Activated CD8-positive, alpha-beta T cell treated with anti-CD3 and anti-CD28 coated beads, Interleukin-2, amount 10 ng/mL, durations not matched to agents 7 days and 5 days (primary cell): ENCODE measurements at regions not wholly inside any gene's neighbourhood (a gene's known extent, or its start where the extent isn't known, plus 50 kb on each side); places are given as distances from the start of the nearest gene placed in this dataset.
"Not testable (repeated sequence)": the region's sequence is repeated elsewhere in the genome, so short reads cannot be mapped to it uniquely, and the experiment has no call there.

Source experiments
- ATAC-seq: fragments of 150-1000 bp; cut with Tn5 transposase; one replicate; pipeline ENCODE4 v1.10.0; 2021; ENCODE audit warnings: moderate library complexity
- CTCF ChIA-PET: fragments of 350-600 bp; sonication (Branson Sonifier 250); formaldehyde crosslinking; loops from one replicate; lab custom pipeline; 2021; ENCODE audit warnings: antibody characterized with exemption; lab: Charles Lee
- POLR2A ChIA-PET: fragments of 350-600 bp; sonication (Branson Sonifier 250); formaldehyde crosslinking; loops from one replicate; lab custom pipeline; 2021; ENCODE audit warnings: antibody characterized with exemption; lab: Charles Lee
- DNase-seq: peaks from one replicate; pipeline ENCODE4 v3.0.0-alpha.2; 2020
- H3K27ac Mint-ChIP-seq: one replicate; pipeline ENCODE4 v1.8.0; 2021; ENCODE audit warnings: mild to moderate bottlenecking, mixed read lengths
- H3K27me3 Mint-ChIP-seq: one replicate; pipeline ENCODE4 v1.8.0; 2021; ENCODE audit warnings: low read depth, mixed read lengths
- H3K36me3 Mint-ChIP-seq: one replicate; pipeline ENCODE4 v1.8.0; 2021; ENCODE audit warnings: low read depth, mixed read lengths
- H3K4me1 Mint-ChIP-seq: one replicate; pipeline ENCODE4 v1.8.0; 2021; ENCODE audit warnings: low read depth, mixed read lengths
- H3K4me3 Mint-ChIP-seq: one replicate; pipeline ENCODE4 v1.8.0; 2021; ENCODE audit warnings: mild to moderate bottlenecking, mixed read lengths
- H3K9me3 Mint-ChIP-seq: one replicate; pipeline ENCODE4 v1.8.0; 2022; ENCODE audit warnings: mixed read lengths; ENCODE audit not compliant: insufficient read depth

DNA sequence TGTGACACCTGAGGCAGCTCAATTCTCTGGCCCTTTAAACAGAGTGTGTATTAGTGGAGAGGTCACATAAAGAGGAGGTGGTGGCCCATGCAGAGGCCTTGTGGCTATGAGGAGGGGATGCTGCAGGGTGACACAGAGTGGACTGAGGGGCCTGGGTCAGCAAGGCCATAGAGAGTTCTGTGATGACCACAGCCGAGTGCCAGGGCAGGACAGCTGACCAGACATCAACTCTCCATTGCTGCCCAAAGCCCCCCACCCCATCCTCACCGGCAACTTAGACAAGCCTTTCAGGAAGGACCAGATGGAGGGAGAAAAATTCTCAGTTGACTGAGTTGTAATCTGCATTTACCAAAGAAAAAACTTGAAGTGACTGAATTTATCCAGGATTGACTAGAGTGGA, 378.1 kb downstream of the RPS24 start:
- no peak overlapping the region for H3K4me3 Mint-ChIP-seq
- H3K36me3 Mint-ChIP-seq, result no peaks in the 10 kb centered on the region
- DNase-seq, result no peak
- no peak overlapping the region for H3K27ac Mint-ChIP-seq
- ATAC-seq, result no peak
- H3K9me3 Mint-ChIP-seq, result no peaks in the 10 kb centered on the region
- H3K27me3 Mint-ChIP-seq, result peaks cover 12% of the 10 kb centered on the region
- POLR2A ChIA-PET, result no interaction called here
- peaks cover 5% of the 10 kb centered on the region for H3K4me1 Mint-ChIP-seq
- CTCF ChIA-PET, result interaction anchor here (1.6 kb wide), 1 partner anchor 8 kb away, joined by 3 read pairs; no protein-coding TSS in a partner anchor

DNA sequence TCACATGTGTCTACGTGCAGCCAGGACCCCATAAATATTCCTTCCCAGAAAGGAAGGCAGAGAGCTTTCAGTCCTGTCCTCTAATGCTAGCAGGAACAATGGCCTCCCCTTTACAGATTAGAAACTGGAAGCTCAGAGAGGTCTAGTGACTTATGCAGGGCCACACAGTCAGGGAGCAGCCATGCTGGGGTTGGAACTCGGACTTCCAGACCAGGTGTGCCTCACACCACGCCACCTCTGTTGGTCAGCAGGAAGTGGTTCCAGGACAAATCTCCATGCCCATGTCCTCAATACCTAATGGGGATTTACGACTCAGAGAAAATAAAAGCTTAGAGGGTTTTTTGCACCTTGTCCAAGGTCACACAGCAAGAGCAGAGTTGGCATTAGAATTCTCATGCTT, 378.9 kb downstream of the RPS24 start:
- ATAC-seq (no peak), DNase-seq (no peak)
- H3K36me3 Mint-ChIP-seq, result no peaks in the 10 kb centered on the region
- no peak overlapping the region for H3K4me3 Mint-ChIP-seq
- H3K27me3 Mint-ChIP-seq, result peaks cover 8% of the 10 kb centered on the region
- no peaks in the 10 kb centered on the region for H3K4me1 Mint-ChIP-seq
- H3K27ac Mint-ChIP-seq, result no peak overlapping the region
- ChIA-PET POLR2A (no interaction called here), CTCF (no interaction called here)
- no peaks in the 10 kb centered on the region for H3K9me3 Mint-ChIP-seq

DNA sequence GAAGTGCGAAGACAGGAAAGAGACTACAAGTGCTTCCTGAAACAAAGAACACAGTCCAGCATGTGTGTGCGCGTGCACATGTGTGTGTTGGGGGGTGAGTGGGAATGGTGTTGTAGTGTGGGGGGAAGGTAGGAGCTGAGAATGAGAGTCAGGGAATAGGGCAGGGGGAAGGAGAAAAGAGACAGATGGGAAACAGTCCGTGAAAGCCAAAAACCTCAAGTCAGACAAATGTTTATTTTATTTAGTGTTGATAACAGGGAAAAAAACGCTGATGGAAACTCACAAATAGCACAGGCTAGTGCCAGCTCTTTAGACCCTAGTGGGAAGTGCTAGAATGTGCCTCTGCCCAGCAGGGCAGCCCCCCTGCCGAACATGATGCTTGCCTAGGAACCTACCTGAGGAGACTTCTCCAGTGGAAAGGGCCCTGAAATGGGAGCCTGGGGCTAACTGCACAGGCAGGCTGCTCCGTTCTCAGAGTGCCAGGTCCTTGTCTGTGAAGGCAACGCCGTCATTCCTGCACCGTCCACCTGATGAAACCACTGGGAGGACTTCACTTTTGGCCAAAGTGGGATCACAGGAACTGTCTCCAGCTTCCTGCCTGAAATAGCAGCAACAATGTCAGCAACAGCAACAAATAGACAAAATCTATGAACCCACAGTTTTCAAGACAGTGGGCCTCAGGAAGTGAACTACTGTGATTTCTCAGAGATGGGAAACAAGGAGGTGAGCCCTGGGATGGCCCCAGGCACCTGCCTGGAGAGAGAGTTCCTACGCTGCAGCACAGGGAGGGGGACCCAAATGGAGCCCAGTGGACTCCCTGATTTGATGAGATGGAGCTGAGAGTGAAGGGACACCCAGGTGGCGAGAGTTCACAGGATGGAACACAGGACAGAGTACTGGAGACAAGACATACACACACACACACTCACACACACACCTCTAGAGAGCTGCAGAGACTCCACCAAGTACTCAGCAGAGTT, 379.7 kb downstream of the RPS24 start:
- CTCF ChIA-PET, result no interaction called here
- Mint-ChIP-seq H3K9me3 (no peaks in the 10 kb centered on the region), H3K36me3 (no peaks in the 10 kb centered on the region), H3K27ac (no peak overlapping the region), H3K4me1 (no peaks in the 10 kb centered on the region), H3K4me3 (no peak overlapping the region), H3K27me3 (peaks cover 6% of the 10 kb centered on the region)
- no peak for DNase-seq
- POLR2A ChIA-PET, result no interaction called here
- ATAC-seq, result no peak

DNA sequence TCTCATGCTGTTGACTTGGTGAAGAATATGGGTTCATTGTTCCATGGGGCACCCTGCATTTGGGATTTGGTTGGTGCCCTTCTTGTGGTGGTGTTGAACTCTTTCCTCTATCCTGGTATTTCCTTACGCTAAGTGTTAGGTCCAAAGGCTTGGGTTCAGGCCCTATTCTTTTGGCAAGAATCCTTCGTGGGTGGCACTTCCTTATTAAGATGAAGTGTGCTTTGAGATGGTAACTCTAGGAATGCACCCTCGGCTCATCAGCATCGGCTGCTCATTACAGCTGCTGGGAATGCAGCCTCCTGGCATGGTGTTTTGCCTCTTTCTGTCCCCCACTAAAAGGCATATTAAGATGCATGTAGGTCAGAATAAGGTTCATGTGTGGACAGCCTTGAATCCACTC, 380.7 kb downstream of the RPS24 start:
- no peak overlapping the region for H3K4me3 Mint-ChIP-seq
- CTCF ChIA-PET, result no interaction called here
- no peak for ATAC-seq

DNA sequence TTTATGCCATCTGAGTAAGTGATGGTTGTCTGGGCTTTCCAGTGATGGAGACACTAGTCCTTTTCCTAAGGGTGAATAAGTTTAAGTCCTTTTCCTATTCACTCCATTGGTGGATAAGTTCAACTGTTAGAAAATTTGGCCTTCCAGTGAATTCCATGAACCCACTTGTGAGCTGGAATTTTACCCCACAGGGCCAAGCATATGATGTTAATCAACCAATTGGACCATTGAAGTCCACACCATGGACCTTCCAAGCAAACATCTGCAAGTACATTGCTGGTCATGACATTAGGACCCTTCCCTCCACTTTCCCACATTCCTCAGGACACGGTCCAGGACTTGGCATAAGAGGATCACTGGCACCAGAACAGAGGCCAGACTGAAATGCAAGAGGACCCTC, 381.4 kb downstream of the RPS24 start:
- H3K9me3 Mint-ChIP-seq, result no peaks in the 10 kb centered on the region
- no peak overlapping the region for H3K4me3 Mint-ChIP-seq
- ChIA-PET POLR2A (no interaction called here), CTCF (no interaction called here)
- H3K27ac Mint-ChIP-seq, result no peak overlapping the region
- no peaks in the 10 kb centered on the region for H3K4me1 Mint-ChIP-seq
- DNase-seq, result no peak
- H3K27me3 Mint-ChIP-seq, result peaks cover 6% of the 10 kb centered on the region
- no peaks in the 10 kb centered on the region for H3K36me3 Mint-ChIP-seq
- no peak for ATAC-seq

More for the DNA sequence above, 380.7 kb downstream of the RPS24 start:
- no peaks in the 10 kb centered on the region for H3K36me3 Mint-ChIP-seq
- POLR2A ChIA-PET, result no interaction called here
- H3K27ac Mint-ChIP-seq, result no peak overlapping the region
- peaks cover 6% of the 10 kb centered on the region for H3K27me3 Mint-ChIP-seq
- H3K4me1 Mint-ChIP-seq, result no peaks in the 10 kb centered on the region
- DNase-seq, result no peak
- no peaks in the 10 kb centered on the region for H3K9me3 Mint-ChIP-seq

DNA sequence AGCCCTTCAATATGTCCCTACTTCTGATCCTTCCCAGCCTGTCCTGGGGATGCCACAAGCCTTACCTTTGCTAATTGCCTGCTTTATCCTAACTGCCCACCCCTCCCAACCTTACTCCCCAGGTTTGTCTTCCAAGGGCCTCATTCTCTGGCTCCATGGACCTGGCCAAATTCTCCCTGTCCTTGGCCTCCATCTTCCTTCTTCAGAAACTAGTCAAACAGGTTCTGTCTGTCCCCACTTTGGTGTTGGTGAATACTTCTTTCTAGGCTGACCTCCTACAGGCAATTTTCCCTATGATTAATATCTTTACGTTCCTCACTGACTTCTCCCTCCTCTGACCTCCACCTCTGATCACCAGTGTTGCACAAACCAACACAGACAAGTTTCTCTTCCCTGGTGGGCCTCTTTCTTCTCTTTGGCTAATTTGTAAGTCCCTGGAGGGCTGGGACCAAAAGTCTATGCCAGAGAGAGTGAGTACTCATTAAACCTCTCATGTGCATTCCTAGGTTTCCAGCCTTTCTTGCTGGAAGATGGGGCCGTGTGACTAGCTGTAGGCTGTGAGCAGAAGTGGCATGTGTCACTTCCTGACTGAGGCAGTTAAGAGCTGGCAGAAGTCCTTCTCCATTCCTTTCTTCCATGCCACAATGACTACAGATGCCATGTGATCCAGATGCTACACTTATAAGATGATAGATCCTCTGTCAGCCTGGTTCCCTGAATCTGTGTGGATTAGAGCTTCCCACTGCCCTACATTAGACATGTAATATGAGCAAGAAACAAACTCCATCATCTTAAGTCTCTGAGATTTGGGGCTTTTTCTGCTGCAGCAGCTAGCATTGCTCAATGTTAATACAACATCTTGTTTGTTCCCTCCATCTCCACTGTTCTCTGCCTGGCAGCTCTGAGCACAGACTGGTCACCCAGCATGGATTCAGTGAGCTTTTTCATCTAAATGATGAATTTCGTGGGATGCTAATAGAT, 382.7 kb downstream of the RPS24 start:
- Mint-ChIP-seq H3K4me3 (no peak overlapping the region), H3K27me3 (peaks cover 6% of the 10 kb centered on the region), H3K27ac (no peak overlapping the region), H3K9me3 (no peaks in the 10 kb centered on the region), H3K36me3 (no peaks in the 10 kb centered on the region), H3K4me1 (no peaks in the 10 kb centered on the region)
- no peak for DNase-seq
- ATAC-seq, result no peak
- POLR2A ChIA-PET, result no interaction called here
- CTCF ChIA-PET, result no interaction called here

DNA sequence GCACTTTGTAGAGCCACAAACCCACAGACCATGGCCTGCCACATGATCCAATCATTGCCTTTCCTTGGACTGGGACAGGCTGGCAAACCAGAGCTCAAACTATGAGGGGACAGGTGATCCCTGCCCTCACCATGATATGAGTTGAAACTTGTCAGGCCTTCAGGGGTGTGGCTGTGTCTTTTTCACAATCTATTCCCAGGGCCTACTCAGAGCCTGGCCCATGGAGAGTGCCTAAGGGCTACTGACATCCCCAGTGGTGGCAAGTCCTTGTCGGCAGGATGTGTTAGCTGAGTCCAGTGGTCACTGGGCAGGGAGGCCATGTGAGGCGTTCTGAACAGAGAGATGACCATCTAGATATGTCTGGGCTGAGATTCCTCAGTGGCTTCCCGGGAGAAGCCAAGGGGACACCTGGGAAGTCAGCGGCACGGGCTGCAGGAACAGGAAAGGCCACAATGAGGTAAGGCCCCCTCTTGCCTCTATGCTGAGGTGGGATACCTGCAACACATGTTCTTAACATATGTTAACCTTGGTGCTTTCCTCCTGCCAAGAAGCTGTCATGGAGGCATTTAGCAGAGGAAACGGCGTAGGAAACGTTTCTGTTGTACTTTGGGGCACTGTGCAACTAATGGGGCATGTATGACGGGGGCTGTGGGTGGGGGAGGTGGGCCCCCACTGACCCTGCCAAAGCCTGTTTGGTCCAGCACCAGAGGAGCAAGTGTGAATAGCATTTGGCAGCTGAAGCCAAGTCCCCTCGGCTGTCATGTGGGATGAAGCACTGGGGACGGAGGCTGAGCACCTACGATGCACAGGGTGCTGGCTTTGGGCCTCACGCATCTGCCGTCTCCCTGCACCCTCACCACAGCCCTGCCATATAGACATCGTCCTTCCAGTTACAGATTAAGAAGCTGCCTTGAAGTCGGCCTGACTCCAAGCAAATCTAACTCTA, 384.0 kb downstream of the RPS24 start:
- Mint-ChIP-seq H3K36me3 (no peaks in the 10 kb centered on the region), H3K9me3 (no peaks in the 10 kb centered on the region), H3K27me3 (peaks cover 6% of the 10 kb centered on the region), H3K4me1 (no peaks in the 10 kb centered on the region), H3K27ac (no peak overlapping the region), H3K4me3 (no peak overlapping the region)
- ATAC-seq (no peak), DNase-seq (no peak)
- ChIA-PET CTCF (no interaction called here), POLR2A (no interaction called here)

DNA sequence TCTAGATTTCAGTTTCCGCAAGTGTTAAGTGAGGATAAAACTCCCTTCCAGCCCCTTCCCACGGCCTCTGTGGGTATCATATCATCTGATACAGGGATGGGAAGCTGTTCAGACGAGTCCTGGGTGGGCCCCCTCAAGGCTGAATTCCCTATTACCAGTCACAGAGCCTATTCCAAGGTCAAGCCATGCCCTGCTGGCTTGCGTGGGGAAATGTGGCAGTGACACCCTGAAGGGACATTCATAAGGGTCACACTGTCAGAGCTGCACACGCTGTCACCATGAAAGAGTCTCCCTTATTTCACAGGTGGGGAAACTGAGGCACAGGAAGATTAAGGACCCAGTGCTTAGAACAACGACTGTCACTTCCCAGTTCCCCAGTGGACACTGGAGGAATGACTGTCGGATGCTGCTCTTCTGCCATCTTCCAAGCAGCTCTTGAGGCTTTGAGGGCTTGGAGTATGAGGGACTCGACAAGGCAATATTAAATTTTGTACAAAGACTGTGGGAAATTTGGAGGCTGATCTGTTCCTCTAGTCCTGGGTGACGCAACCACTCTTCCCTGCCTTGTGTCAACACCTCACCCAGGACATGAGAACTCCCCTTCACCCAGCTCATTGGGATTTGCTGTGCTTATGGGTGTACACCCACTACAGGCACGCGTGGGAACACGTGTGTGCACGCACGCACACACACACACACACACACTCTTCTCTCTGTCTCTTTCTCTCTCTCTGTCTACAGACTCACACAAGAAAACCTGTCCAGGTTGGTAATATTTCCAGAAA, 386.0 kb downstream of the RPS24 start:
- H3K27ac Mint-ChIP-seq, result no peak overlapping the region
- no peak for ATAC-seq
- no peaks in the 10 kb centered on the region for H3K9me3 Mint-ChIP-seq
- POLR2A ChIA-PET, result no interaction called here
- H3K36me3 Mint-ChIP-seq, result no peaks in the 10 kb centered on the region
- no peak overlapping the region for H3K4me3 Mint-ChIP-seq
- no peak for DNase-seq
- H3K27me3 Mint-ChIP-seq, result peaks cover 6% of the 10 kb centered on the region
- CTCF ChIA-PET, result interaction anchor here (0.7 kb wide), 1 partner anchor 9 kb away, joined by 3 read pairs; no protein-coding TSS in a partner anchor
- H3K4me1 Mint-ChIP-seq, result no peaks in the 10 kb centered on the region

DNA sequence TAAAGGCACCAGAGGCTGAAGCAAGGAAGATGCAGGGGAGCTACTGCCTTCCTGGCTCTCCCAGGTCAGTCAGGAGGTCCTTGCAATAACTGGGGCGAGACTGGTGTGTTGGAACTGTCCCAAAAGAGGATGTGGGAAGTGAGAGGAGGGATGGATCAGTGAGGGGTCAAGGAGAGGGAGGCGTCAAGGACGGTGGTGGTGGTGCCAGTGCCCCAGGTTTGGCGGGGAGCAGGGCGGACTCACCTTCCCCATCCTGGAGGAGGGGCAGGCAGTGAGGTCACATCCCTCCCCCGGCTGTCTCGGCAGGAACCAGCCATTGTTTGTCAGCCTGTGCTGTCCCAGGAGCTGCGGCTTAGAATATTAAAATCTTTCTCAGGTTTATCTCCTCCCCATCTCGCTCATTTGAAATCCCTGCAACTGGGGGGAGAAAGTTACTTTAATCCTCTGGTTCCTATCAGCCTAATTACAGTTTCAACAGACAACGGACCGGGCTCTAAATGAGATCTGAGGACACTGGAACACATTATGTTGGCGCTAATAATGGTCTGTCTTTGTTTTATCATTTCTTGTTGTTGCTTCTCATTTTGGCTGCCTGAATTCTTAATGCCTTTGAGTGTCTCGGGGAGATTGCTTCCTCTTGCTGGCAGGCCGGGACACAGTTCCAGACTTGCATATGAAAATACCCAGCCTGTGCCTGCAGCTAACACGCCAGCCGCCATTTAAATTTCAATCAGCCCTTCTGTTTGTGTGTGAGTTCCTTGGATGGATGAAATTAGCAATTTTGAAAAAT, 387.5 kb downstream of the RPS24 start:
- Mint-ChIP-seq H3K27ac (no peak overlapping the region), H3K4me3 (no peak overlapping the region), H3K27me3 (peaks cover 7% of the 10 kb centered on the region), H3K36me3 (no peaks in the 10 kb centered on the region), H3K9me3 (peaks cover 4% of the 10 kb centered on the region), H3K4me1 (no peaks in the 10 kb centered on the region)
- DNase-seq, result no peak
- ChIA-PET CTCF (no interaction called here), POLR2A (no interaction called here)
- ATAC-seq, result no peak

DNA sequence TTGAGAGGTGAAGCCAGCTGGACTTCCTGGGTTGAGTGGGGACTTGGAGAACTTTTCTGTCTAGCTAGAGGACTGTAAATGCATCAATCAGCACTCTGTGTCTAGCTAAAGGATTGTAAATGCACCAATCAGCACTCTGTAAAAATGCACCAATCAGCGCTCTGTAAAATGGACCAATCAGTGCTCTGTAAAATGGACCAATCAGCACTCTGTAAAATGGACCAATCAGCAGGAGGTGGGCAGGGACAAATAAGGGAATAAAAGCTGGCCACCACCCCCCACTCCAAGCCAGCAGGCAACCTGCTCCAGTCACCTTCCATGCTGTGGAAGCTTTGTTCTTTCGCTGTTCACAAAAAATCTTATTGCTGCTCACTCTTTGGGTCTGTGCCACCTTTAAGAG, 390.4 kb downstream of the RPS24 start:
- POLR2A ChIA-PET, ATAC-seq, DNase-seq, H3K4me1 Mint-ChIP-seq, H3K36me3 Mint-ChIP-seq, H3K27ac Mint-ChIP-seq, H3K4me3 Mint-ChIP-seq, H3K9me3 Mint-ChIP-seq: not testable (repeated sequence)
- CTCF ChIA-PET, result interaction anchor here (0.9 kb wide), 1 partner anchor 377 kb away, joined by 3 read pairs; no protein-coding TSS in a partner anchor
- peaks cover 16% of the 10 kb centered on the region for H3K27me3 Mint-ChIP-seq
